ENCODE measurements at regions not wholly inside any gene's neighbourhood (a gene's known extent, or its start where the extent isn't known, plus 50 kb on each side); places are given as distances from the start of the nearest gene placed in this dataset.
A peak's percentile ranks its signal among the peaks of the same experiment; 100 is the strongest.

DNA sequence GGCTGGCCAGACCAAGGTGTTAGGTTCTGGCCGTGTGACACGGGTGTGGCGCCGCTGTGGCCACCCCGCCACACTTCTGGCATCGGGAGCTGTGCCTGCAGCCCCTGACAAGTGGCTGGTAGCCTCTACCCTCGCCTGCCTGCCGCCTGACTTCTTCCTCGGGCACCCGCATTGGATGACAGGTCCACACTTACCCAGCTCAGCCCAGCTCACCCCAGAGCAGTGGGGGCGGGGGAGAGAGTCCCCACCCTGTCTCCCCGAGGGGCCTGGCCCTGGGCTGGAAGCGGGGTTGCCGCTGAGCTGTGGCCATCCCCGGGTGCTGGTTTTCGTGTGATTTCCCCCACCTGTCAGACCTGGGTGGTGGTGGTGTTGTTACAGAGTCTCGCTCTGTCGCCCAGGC, 53.9 kb upstream of the ACSF3 start:
- Mint-ChIP-seq H3K9me3 (no peaks in the 10 kb centered on the region), H3K27me3 (peaks cover 0 to 9% of the 10 kb centered on the region in 2 donors), H3K4me3 (no peak overlapping the region), H3K36me3 (no peaks in the 10 kb centered on the region), H3K27ac (no peak overlapping the region), H3K4me1 (ENCODE audit: low read depth in 2 of 2) (peaks cover 0 to 3% of the 10 kb centered on the region in 2 donors)
- peak in 1 of 2 donors; percentile 5 for ATAC-seq
- no peak for DNase-seq (ENCODE audit: low spot score)

DNA sequence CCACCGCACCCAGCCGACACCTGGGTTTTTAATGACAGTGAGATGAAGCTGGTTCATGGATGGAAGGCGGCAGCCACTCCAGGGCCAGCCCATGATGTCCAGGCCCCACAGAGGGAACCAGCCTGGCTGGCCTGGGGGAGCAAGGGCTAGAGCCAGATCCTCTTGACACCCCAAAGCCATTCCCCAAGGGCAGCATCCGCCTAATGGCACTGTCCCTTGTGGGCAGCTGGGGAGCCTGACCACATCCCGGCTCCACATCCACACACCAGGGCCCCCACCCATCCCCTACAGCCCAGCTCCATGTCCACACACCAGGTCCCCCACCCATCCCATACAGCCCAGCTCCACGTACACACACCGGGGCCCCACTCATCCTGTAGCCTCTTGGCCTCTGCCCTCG, 53.3 kb upstream of the ACSF3 start:
- Mint-ChIP-seq H3K4me3 (no peak overlapping the region), H3K9me3 (no peaks in the 10 kb centered on the region), H3K36me3 (no peaks in the 10 kb centered on the region), H3K4me1 (ENCODE audit: low read depth in 2 of 2) (peaks cover 0 to 3% of the 10 kb centered on the region in 2 donors), H3K27ac (no peak overlapping the region), H3K27me3 (peaks cover 0 to 9% of the 10 kb centered on the region in 2 donors)
- ATAC-seq (peak in 1 of 2 donors; percentile 40), DNase-seq (ENCODE audit: low spot score) (no peak)

DNA sequence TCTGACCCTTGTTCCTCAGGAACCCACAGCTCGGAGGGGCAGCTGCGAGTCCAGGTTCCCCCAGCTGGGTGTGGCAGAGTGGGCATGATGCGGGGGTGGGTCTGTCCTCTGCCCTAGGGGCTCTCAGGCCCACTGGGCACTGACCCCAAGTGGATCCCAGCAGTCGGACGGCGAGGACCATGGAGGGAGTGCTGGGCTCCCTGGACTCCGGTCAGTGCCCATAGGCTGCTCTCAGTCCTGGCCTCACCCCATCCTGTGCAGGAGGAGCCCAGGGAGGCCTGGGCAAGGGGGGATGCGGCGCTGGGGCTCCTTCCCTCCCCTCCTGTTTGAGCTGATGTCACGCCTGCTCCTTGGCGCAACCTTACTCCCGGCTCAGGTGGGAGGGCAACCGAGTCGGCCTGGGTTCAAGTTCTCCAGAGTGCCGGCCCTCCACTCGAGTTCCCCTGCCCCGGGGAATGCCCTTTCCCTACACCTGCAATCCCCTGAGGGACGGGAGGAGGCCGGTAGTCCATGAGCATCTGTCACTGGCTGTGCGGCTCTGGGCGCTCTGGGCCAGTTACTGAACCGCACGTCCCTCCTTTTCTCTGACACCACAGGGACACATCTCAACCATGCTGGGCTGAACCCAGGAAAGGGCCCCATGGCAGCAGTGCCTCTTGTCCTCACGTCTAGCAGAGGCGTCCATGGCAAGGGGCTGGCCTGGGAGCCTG, 52.6 kb upstream of the ACSF3 start:
- Mint-ChIP-seq H3K4me3 (no peak overlapping the region), H3K36me3 (no peaks in the 10 kb centered on the region), H3K27me3 (peaks cover 0 to 9% of the 10 kb centered on the region in 2 donors), H3K27ac (no peak overlapping the region), H3K9me3 (peaks cover 3% of the 10 kb centered on the region), H3K4me1 (ENCODE audit: low read depth in 2 of 2) (peaks cover 3% of the 10 kb centered on the region in 2 donors)
- no peak for DNase-seq (ENCODE audit: low spot score)
- no peak for ATAC-seq

DNA sequence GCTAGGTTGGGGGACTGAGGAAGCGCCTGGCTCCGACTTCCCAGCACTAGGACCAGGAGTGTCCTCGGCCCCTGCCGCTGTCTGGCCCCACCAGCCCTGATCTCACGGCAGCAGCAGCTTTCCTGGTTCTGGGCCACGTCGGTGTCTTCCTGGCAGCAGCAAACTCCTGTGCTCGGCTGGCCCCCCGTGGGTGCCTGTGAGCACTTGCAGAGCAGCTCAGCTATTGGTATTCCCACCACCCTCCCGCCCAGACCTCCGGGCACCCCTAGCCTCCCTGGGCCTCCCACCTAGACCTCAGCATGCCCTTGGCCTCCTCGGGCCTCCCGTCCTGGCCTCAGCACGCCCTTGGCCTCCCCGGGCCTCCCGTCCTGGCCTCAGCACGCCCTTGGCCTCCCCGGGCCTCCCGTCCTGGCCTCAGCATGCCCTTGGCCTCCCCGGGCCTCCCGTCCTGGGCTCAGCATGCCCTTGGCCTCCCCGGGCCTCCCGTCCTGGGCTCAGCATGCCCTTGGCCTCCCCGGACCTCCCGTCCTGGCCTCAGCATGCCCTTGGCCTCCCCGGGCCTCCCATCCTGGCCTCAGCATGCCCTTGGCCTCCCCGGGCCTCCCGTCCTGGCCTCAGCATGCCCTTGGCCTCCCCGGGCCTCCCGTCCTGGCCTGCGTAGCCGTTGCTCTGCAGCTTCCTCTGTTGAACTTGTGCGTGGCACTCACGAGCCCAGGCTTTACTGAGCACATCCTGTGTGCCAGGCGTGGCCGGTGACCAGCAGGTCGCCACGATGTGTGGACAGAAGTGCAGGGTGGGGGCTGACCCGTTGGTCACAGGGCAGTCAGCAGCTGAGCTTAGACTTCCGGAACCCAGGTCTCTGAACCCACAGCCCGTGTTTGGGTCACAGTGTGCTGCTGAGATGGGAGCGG, 51.8 kb upstream of the ACSF3 start:
- Mint-ChIP-seq H3K27me3 (peaks cover 0 to 6% of the 10 kb centered on the region in 2 donors), H3K4me3 (no peak overlapping the region), H3K4me1 (ENCODE audit: low read depth in 2 of 2) (peaks cover 3 to 10% of the 10 kb centered on the region in 2 donors), H3K36me3 (no peaks in the 10 kb centered on the region), H3K9me3 (peaks cover 4% of the 10 kb centered on the region), H3K27ac (no peak overlapping the region)
- ATAC-seq (no peak), DNase-seq (ENCODE audit: low spot score) (no peak)

GRCh38 chr16:89042711-89043551, 50.7 kb upstream of the ACSF3 start:
- Mint-ChIP-seq H3K27ac (no peak overlapping the region), H3K27me3 (peaks cover 0 to 6% of the 10 kb centered on the region in 2 donors), H3K36me3 (no peaks in the 10 kb centered on the region), H3K4me1 (ENCODE audit: low read depth in 2 of 2) (peaks cover 0 to 10% of the 10 kb centered on the region in 2 donors), H3K9me3 (peaks cover 4% of the 10 kb centered on the region), H3K4me3 (no peak overlapping the region)
- DNase-seq (ENCODE audit: low spot score) (no peak), ATAC-seq (no peak)

DNA sequence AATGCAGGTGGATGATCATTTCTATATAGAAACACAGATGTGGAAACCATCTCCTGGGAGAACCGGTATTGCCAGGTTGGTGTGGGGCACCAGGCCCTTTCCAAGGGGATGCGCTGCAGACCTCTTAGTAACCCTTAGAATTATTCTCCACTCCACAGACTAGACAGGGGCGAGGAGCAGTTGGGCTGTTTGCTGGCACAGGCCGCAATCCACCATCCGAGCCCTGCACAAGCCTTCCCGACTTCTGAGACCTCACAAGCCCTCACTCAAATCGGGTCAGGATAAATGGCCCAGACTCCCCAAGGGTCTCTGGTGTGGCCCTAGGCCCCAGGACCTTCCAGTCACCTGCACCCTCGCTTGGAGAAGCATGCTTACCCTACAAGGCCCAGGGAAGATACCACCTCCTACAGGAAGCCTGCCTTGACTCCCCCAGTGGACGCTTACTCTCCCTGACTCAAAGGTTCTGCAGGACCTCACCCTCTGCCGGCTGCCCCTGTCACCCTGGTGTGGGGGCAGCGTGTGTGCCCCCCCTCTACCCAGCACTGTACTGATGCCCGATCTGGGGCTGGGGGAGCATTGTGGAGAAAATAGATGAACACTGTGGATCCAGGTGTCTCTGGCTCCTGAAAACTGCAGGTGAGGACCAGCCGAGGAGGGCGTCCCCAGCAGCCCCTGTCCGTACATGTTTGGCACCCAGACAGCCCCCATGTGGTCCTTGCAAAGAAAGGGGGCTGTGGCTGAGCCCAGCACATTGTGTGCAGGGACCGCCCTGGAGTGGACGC, 49.8 kb upstream of the ACSF3 start:
- ATAC-seq (no peak), DNase-seq (ENCODE audit: low spot score) (peak; percentile 42)
- Mint-ChIP-seq H3K36me3 (no peaks in the 10 kb centered on the region), H3K9me3 (peaks cover 4% of the 10 kb centered on the region), H3K4me1 (ENCODE audit: low read depth in 2 of 2) (peaks cover 0 to 10% of the 10 kb centered on the region in 2 donors), H3K27me3 (peaks cover 0 to 4% of the 10 kb centered on the region in 2 donors), H3K4me3 (no peak overlapping the region), H3K27ac (no peak overlapping the region)
